Gastroesophageal sphincter (tissue), 3 donors: ENCODE measurements at regions not wholly inside any gene's neighbourhood (a gene's known extent, or its start where the extent isn't known, plus 50 kb on each side); places are given as distances from the start of the nearest gene placed in this dataset.

ENCODE experiments used
- EP300 ChIP-seq: sonication (generic); formaldehyde crosslinking; IDR thresholded peaks from one replicate; pipeline ENCODE4 v1.6.1; 2017; ENCODE audit warnings: antibody characterized with exemption, mild to moderate bottlenecking
- POLR2A ChIP-seq, 2 donors: fragments of 450-650 bp; IDR thresholded peaks; one replicate each; pipeline ENCODE4 v1.6.1; 2017; ENCODE audit warnings: antibody characterized with exemption in 2 of 2, mild to moderate bottlenecking in 2 of 2, moderate library complexity in 1 of 2
- POLR2AphosphoS5 ChIP-seq: sonication (generic); formaldehyde crosslinking; IDR thresholded peaks from one replicate; pipeline ENCODE4 v1.6.1; 2017; ENCODE audit warnings: antibody characterized with exemption
- TF ChIP-seq, protein P1 (sequence below), 4 experiments: fragments of 200-600 bp in 2 of 4; fragments of 450-650 bp in 2 of 4; sonication (generic) in 1 of 4; IDR thresholded peaks; one replicate each; pipeline ENCODE4 v1.5.1; 2017 to 2019; ENCODE audit warnings: antibody characterized with exemption in 4 of 4, mild to moderate bottlenecking in 2 of 4, moderate library complexity in 2 of 4

DNA sequence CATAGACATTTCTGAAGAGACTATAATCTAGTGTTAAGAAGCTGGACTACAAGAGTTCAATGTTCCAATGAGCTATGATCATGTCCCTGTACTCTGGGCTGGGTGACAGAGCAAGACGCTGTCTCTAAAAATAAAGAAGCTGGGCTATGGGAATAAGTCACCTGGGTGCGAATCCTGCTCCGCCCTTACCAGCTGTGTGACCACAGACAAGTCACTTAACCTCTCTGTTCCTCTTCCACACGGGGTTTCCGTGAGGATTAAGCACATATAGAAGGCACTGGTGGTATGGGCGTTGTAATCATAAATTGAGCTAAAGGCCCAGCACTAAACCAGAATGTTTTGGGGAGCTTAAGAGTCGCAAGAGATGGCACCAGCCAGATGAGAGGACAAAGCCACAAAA lies 178.5 kb downstream of the HAUS1 start:
- TF ChIP-seq, protein P1, sequence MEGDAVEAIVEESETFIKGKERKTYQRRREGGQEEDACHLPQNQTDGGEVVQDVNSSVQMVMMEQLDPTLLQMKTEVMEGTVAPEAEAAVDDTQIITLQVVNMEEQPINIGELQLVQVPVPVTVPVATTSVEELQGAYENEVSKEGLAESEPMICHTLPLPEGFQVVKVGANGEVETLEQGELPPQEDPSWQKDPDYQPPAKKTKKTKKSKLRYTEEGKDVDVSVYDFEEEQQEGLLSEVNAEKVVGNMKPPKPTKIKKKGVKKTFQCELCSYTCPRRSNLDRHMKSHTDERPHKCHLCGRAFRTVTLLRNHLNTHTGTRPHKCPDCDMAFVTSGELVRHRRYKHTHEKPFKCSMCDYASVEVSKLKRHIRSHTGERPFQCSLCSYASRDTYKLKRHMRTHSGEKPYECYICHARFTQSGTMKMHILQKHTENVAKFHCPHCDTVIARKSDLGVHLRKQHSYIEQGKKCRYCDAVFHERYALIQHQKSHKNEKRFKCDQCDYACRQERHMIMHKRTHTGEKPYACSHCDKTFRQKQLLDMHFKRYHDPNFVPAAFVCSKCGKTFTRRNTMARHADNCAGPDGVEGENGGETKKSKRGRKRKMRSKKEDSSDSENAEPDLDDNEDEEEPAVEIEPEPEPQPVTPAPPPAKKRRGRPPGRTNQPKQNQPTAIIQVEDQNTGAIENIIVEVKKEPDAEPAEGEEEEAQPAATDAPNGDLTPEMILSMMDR (IDR thresholded peaks at IDR 0.05), result no peak
- TF ChIP-seq POLR2A (IDR thresholded peaks at IDR 0.05), result no peak
- no peak for TF ChIP-seq POLR2AphosphoS5
- TF ChIP-seq EP300, result no peak
